HG03460 (cell line): ENCODE measurements at regions not wholly inside any gene's neighbourhood (a gene's known extent, or its start where the extent isn't known, plus 50 kb on each side); places are given as distances from the start of the nearest gene placed in this dataset.

Source experiments
- ATAC-seq: cut with Tn5 transposase; IDR thresholded peaks from one replicate; pipeline ENCODE4 v1.9.1; 2021; ENCODE audit not compliant: unreplicated experiment

DNA sequence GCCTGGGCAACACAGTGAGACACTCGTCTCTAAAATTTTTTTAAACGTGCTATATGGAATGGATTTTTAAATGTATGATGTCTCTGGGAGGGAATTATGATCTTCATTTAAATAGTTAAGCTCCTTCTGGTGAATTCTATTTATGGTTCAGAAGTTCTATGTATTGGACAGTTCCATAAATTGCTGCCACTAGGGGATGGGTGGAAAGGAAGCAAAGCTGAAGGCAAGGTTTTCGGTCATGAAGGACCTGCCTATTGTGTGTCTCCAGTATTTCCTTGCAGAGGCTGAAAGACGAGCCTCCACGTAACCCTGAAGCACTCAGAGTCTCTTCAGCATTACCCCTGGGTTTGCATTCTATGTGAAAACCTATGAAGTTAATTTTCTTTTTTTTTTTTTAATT, 451.5 kb upstream of the FAT1 start:
- no peak for ATAC-seq

DNA sequence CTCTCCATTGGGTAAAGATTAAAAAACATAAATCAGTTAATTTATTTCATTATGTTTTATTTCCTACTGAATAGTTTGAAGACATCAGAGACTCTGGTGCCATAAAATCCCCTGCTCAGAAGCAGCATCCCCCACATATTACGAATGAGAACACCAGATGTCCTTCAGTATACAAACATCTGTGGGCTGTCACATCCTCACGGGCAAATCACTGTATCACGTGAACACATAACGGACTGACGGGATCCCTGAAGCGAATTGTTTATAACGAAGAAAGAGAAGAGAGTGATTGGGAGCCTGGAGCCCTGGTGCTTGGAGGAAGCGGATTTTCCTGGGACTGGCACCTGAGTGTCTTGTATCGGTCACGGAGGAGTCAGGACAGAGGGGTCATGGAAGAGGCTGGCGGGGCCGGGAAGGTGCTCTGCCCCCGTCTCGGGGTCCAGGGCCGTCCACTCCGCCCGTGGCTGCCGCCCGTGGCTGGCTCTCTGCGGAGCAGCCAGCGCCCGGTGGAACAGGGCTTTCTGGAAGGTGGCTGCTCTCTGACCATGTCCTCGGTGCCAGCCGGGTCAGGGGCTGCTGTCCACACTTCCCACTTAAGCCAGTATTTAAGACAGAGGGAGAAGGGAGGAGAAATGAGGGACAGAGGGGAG, 452.7 kb upstream of the FAT1 start:
- no peak for ATAC-seq

DNA sequence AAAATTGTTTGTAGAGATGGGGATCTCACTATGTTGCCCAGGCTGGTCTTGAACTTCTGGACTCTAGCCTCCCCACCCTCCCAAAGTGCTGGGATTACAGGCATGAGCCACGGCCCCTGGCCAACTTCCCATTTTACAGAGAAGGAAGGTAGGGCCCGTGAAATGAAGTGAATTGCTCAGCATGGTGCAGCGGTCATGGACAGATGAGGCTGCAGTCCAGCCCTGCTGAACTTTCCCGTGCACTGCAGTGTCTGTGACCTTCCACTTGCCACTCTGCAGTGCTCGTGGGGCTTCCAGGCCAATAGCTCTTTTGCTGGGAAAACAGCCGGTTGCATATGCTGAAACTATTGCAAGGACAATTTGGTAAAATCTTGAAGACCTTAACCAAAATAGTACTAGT, 454.4 kb upstream of the FAT1 start:
- no peak for ATAC-seq

DNA sequence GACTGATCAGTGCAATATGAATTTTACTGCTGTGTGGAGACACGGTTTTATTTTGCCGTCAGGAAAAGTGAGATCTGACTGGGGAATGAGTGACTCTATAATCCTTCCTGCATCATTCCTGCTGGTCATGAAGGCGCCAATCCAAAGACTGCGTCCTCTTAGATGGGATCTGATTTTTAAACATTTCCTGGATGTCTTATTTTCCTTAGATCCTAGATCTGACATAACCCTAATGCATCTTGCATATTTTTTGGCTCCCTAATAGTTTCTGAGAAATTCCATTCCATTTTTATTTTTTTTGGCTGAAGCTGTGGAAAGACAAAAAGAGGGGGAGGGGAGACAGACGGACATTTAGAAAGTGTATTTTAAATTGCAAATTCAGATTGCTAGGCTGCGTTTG, 454.9 kb upstream of the FAT1 start:
- ATAC-seq, result no peak

DNA sequence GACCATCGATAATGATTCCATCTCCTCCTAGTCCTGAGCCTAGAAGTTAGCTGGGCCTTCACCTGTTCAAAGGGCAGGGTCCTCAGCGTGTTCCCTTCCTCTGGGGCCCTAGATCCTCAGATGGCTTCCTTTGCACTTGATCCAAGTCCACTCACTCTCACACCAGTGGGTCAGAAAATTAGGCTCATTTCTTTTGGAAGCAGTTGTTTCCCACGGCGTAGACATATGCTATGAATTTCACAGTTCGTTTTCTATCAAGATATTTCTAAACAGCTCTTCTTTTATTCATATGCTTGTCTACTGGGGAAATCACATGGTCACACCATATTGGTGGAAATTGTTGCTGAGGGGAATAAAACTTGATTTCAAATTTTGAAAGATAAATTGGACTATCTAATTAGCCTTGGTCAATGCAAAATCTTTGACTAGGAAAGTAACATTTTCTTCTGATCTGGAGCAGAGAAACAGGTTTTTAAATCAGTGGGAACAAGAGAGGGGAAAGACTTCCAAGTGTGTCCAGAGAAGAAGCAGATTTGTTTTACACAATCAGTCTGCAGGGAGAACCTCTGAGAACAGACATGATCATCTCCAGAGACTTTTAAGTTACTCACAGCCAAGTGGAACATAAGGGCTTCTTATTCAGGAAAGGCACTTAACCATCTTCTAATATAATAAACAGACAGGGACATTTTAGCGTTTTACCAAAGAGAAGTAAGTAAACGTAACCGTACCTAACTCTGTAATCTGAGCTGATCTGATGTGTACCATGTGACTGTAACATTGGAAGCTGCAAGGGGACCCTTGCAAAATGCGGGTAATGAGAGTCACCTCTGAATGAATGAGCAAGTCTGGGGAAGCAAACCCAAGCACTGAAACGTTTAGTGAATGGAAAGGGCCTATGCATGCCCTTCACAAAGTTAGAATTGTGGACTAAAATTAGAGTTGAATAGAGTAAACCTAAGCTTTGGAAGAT, 455.7 kb upstream of the FAT1 start:
- no peak for ATAC-seq

DNA sequence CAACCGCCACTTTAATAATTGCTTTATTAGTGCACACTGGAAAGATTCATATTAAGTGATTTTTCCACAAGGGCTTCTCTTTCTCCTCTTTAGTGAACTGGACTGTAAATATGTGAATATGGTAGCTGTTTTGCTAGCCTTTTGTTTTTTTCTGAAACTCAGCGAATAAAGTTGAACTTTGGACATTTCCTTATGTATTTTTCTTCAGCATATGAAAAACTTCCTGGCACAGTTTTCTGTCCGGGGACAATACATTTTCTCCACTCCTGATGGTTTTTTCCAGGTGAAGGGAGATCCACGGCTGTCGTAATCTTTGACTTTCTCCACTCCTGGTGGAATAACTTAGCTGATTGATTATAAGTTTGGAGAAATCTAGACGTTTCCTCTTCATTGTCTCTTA, 457.4 kb upstream of the FAT1 start:
- no peak for ATAC-seq

DNA sequence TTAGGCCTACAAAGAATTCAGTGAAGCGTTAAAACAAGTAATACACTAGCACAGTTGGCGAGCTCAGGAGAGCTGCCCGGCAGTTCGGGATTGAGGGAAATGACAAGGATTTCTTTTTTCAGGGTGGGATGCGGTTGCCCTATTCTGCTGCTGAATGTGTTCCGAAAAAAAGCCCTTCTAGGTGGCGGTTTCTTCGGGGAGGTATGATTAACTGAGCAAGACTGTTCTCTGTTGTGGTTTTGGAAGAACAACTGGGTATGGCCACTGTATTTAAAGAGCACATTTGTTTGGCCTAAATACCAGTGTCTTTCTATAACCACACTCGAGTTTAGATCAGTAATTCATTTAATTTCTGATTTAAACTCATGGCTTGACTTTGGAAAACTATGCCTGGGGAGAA, 459.7 kb upstream of the FAT1 start:
- no peak for ATAC-seq

DNA sequence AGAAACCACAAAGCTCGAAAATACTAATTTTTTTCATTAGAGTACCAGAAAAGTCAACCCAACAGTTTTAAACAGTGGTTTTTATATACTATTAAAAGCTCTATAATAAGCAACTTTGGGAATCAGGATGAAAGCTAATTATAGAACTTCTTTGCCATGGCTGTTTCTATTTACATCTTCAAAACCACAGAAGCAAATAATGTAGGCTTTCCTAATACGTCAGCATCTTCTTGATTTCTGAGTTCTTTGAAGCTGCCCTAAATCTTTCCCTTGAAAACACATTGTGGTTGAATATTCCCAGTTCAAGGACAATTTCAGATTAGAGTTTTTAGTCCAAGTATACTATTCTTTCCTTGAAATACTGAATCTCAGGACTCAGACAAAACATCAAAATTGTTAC, 460.2 kb upstream of the FAT1 start:
- ATAC-seq, result no peak

DNA sequence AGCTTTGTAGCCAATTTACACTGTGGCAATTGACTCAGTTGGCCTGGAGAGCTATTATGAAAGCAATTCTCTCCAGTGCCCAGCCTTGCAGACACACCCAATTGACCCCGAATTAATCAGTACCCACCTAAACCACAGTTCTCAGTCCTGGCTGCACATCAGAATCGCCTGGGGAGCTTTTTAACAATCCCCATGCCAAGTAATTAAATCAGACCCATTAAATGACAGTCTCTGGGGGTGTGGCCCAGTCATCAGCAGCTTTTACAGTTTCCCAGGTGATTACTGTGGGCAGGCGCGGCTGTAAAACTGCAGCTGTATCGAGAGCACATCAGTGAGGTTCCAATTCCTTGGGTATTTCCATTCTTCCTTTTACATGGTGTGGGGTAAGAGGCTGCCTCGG, 460.9 kb upstream of the FAT1 start:
- no peak for ATAC-seq

DNA sequence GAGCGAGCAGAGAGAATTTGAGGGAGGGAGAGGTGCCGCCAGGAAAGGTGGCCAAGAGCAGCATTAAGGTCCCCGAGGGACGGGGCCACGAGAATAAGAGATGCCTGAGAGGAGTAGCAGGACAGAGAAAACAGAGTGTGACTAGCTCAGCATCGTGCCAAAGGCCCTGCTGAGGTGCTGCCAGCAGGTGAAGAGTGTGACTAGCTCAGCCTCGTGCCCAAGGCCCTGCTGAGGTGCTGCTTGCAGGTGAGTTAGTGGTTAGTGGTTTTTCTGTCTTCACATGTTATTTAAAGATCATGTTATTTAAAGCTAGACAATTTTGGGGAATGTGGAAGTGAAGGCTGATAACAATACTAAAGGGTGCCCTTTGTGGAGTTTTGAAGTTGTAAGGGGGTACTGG, 464.5 kb upstream of the FAT1 start:
- no peak for ATAC-seq

DNA sequence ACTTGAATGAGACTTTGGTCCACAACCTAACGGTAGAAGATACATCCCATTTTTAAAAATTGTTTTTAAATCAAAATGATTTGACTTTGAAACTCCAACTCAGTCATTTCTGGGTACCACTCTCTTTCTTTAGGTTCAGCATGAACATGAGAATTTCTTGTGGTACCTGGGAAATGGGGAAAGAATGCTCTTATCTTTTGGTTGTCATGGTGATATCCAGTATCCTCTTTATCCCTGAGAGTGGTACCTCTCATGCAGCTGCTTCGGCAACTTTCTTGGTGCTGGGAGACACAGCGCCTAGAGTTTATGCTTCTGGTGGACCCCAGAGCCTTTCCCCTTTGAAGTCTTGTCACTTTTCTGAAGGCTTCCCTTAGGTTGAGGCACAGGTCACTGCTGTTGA, 465.1 kb upstream of the FAT1 start:
- no peak for ATAC-seq

DNA sequence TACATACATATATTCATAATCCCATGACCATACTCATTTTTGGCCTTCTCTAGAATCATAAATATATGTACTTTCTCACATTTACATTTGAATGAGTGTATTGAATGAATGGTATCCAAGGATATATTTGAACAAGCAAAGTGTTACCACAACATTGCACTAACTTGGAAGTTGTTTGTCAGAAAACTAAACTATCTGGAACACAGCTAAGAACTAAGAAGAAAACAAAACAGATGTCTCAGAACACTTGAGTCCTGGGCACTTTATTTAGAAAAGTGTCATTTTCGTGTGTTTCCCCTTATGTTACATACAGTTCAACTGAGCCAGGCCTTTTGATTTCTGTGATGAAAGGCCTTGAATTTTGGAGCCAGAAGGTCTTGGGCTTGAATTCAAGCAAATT, 466.7 kb upstream of the FAT1 start:
- no peak for ATAC-seq

DNA sequence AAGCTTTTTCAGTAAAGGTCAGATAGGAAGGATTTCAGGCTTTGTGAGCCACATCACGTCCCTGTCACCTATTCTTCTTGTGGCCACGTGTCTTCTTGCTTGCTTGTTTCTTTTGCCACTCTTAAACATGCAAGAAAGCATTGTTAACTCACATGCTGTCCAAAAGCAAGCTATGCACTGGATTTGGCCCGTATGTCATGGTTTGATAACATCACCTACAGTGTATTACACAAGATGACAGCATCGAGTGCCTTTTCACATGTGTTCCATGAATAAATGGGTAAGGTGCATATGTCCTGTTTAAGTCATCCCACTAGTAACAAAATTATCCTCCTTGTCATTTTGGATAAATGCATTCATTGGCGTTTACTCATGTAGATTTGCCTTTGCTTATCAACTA, 468.0 kb upstream of the FAT1 start:
- no peak for ATAC-seq

DNA sequence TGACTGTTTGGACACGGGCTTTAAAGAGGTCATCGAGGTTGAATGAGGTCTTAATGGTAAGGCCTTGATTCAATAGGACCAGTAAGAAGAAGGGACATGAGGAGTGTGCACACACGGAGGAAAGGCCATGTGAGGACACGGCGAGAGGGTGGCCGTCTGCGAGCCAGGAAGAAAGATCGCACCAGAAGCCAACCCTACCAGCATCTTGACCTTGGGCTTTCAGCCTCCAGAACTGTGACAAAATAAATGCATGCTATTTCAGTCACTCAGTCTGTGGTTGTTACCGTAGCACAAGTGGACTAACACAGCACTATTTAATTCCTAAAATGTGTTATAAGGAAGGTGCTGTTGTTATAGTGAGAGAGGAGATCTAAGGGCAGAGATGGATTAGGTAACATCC, 468.6 kb upstream of the FAT1 start:
- no peak for ATAC-seq

DNA sequence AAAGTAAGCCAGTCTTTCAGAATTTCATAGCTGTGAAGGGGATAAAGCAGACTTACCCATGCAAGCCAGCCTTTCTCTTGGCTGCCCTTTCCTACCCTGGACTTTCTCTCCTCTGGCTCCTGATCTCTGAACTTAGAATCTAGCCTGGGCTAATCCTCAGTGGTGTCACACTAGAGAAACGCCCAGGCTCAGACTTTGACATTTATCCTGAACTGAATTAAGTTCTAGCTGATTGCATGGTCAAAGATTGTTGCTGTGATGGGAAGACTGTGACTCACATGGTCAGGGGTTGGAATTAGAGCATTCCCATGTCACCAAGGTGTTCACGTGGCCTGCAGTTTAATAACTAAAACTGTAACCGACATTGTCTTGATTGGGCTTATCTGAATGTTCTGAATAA, 469.5 kb upstream of the FAT1 start:
- ATAC-seq, result no peak

DNA sequence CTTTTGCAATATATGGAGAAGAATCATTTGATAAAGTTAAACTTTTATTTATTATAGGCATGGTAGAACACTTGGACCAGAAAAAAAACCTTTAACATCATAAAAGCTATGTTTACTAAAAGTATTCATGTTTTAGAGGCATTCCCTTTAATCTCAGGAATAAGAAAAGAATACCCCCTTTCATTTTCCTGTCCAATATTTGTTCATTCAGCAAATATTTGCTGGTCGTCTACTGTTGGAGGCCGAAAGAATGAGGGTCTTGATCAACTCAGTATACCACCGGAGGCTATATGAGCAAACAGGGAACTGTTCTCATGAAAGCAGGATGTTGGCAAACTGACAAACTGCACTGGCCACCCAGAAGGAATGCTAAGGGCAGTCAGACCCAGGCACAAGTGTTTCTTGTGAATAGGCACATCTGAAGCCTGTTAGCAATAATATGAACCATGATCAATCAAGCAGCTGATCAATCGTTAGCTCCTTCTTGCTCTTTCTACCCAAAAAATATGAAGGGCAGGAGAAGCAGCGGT, 480.8 kb upstream of the FAT1 start:
- no peak for ATAC-seq

DNA sequence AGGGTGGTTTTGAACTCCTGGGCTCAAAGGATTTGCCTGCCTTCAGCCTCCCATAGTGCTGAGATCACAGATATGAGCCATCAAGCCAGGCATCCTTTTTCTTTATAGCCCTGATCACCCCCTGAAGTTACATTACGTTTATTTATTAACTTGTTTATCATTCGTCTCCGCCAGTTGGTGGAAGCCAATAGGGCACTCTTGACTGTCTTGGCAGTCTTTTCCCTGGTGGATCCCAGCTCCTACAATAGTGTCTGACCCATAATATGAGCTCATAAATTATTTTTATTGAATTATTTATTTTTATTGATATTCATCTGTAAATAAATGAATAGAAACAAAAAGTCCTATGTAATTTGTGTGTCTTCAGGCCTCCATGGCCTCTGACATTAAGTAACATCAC, 484.3 kb upstream of the FAT1 start:
- no peak for ATAC-seq

DNA sequence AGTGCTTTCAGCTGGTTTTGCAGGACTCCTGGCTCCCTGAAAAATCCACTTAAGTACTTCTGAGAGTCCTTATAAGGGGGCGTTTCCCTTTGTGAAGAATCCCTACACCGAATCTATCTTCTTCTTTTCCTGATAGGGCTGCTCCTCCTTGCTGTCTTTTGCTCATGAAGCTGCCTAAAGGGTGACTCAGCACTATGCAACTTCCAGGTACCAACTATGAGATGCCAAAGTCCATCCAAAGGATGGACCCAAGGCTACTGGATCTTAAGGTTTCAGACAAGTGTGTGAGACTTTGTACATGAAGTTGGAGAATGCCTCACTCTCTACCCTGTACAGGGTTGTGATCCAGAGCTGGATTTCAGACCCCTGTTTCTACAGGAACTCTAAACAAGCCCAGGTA, 485.0 kb upstream of the FAT1 start:
- ATAC-seq, result no peak

DNA sequence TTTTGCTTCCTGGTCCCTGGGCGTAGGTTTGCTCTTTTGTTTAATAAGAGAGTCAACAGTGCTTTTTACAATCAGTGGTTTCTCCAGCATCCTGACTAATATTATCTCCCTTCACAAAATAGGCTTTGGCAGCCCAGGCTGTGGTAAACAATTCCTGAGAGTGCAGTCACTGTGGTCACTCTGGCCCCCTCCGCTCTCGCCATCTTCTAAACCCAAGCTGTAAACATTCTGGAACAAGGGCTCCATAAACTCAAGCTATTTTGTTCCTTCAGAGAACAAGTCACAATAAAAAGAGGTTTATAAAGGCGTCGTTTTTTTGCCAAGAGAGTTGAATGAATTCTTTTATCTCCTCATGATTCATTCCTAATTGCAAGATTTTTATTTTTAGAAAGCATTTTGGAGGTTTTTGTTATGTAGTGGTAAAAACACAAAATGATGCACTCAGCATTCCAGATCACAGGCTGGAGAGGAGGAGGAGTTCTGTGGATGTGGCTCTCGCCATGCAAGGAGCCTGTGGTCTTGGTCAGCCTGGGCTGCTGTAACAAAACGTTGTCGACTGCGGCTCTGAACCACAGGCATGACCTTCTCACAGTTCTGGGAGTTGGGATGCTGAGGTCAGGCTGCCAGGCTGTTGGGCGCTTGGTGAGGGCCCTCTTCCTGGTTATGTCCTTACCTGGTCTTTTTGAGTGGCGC, 486.4 kb upstream of the FAT1 start:
- no peak for ATAC-seq

DNA sequence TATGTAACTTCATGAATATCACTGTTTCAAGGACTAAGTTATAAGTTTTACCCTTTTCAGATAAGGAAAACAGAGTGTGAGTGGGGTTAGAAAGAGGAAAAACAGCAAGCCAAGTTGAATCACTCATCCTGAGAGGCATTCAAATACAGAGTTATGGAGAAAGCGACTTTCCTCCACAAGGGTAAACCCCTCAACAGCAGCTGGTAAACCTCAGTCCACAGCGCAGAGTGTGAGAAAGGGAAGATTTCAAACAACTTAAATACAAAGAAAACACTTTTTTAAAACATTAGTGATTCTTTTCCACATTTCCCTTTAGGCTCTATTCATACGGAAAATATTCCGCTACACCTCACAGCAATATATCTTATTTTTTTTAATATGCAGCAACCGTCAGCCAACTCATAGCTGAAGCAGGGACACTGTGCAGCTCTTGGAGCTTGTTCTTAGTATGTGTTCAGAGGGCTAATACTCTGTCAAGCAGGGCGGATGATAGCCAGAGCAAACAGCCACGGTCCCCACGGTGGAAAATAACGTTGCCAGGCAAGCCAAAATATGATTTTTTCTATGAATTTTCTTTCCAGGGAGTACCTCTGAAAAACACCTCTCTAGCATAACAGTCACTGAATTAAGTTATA, 488.9 kb upstream of the FAT1 start:
- ATAC-seq, result no peak

DNA sequence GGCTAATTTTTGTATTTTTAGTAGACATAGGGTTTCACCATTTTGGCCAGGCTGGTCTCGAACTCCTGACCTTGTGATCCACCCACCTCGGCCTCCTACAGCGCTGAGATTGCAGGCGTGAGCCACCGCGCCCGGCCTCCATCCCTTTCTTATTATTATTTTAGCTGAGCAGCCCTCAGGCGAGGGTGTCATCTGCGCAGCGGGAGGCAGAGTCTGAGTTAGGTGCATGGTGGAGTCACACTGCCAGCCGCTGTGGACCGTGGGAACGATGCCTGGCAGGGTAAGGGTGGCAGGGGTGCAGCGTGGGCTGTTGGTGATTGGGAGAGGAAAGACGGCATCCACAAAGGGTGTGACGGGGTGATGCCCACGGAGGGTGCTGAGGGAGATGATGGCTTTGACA, 491.8 kb upstream of the FAT1 start:
- no peak for ATAC-seq
